HG02938 (cell line): ENCODE measurements at regions not wholly inside any gene's neighbourhood (a gene's known extent, or its start where the extent isn't known, plus 50 kb on each side); places are given as distances from the start of the nearest gene placed in this dataset.
A peak's percentile ranks its signal among the peaks of the same experiment; 100 is the strongest.

ENCODE experiments used
- ATAC-seq: cut with Tn5 transposase; IDR thresholded peaks from one replicate; pipeline ENCODE4 v1.9.1; 2021; ENCODE audit warnings: mild to moderate bottlenecking, moderate library complexity; ENCODE audit not compliant: unreplicated experiment

- no peak for ATAC-seq
Observed at GRCh38 chr16:56094231-56094630, 97.1 kb upstream of the GNAO1 start.

GRCh38 chr16:56093055-56093454 lies 98.2 kb upstream of the GNAO1 start:
- no peak for ATAC-seq

GRCh38 chr16:56090076-56090475 lies 101.2 kb upstream of the GNAO1 start:
- ATAC-seq = no peak

GRCh38 chr16:56087626-56088025 lies 103.7 kb upstream of the GNAO1 start:
- no peak for ATAC-seq

- ATAC-seq = no peak
Observed at GRCh38 chr16:56081371-56081770, 109.9 kb upstream of the GNAO1 start.

GRCh38 chr16:56075732-56076388 lies 115.4 kb upstream of the GNAO1 start:
- ATAC-seq = no peak

- no peak for ATAC-seq
Observed at GRCh38 chr16:56073508-56073907, 117.8 kb upstream of the GNAO1 start.

GRCh38 chr16:56072096-56072495 lies 119.2 kb upstream of the GNAO1 start:
- ATAC-seq = no peak

GRCh38 chr16:56068816-56069215 lies 122.5 kb upstream of the GNAO1 start:
- ATAC-seq = no peak

- no peak for ATAC-seq
Observed at GRCh38 chr16:56068314-56068713, 123.0 kb upstream of the GNAO1 start.

- no peak for ATAC-seq
Observed at GRCh38 chr16:56067406-56067805, 123.9 kb upstream of the GNAO1 start.

GRCh38 chr16:56066617-56067016 lies 124.7 kb upstream of the GNAO1 start:
- ATAC-seq = no peak

GRCh38 chr16:56063111-56063510 lies 128.2 kb upstream of the GNAO1 start:
- ATAC-seq = no peak

GRCh38 chr16:56057151-56057550 lies 134.1 kb upstream of the GNAO1 start:
- no peak for ATAC-seq

GRCh38 chr16:56050916-56051315 lies 140.4 kb upstream of the GNAO1 start:
- ATAC-seq = no peak

- peak; percentile 93 for ATAC-seq
Observed at GRCh38 chr16:56048425-56049105, 142.7 kb upstream of the GNAO1 start.

- ATAC-seq = no peak
Observed at GRCh38 chr16:56047307-56048234, 143.7 kb upstream of the GNAO1 start.

GRCh38 chr16:56042416-56042815 lies 148.9 kb upstream of the GNAO1 start:
- no peak for ATAC-seq

GRCh38 chr16:56041556-56042140 lies 149.6 kb upstream of the GNAO1 start:
- no peak for ATAC-seq

- no peak for ATAC-seq
Observed at GRCh38 chr16:56038564-56039098, 152.7 kb upstream of the GNAO1 start.

GRCh38 chr16:56032072-56032471 lies 156.9 kb upstream of the CES5A start:
- ATAC-seq = no peak
